Stimulated activated CD4-positive, alpha-beta T cell treated with anti-CD3 and anti-CD28 coated beads, Interleukin-15, amount 100 ng/mL, for 48 hours (primary cell): ENCODE measurements at regions not wholly inside any gene's neighbourhood (a gene's known extent, or its start where the extent isn't known, plus 50 kb on each side); places are given as distances from the start of the nearest gene placed in this dataset.

Experiments used
- DNase-seq, 2 donors: peaks; one replicate each; pipeline ENCODE4 v3.0.0-alpha.2; 2020; ENCODE audit warnings: low read depth in 2 of 2

- DNase-seq: no peak
Observed at GRCh38 chr9:107624234-107624948, 134.8 kb upstream of the KLF4 start.

- no peak for DNase-seq
Observed at GRCh38 chr9:107621436-107621835, 131.9 kb upstream of the KLF4 start.

GRCh38 chr9:107620801-107621200 is 131.2 kb upstream of the KLF4 start:
- no peak for DNase-seq

- DNase-seq: no peak
Observed at GRCh38 chr9:107620236-107620635, 130.7 kb upstream of the KLF4 start.

- no peak for DNase-seq
Observed at GRCh38 chr9:107615321-107615720, 125.8 kb upstream of the KLF4 start.

- DNase-seq: no peak
Observed at GRCh38 chr9:107614765-107615164, 125.2 kb upstream of the KLF4 start.

GRCh38 chr9:107613321-107613720 is 123.8 kb upstream of the KLF4 start:
- DNase-seq: no peak

- no peak for DNase-seq
Observed at GRCh38 chr9:107612136-107612535, 122.6 kb upstream of the KLF4 start.

GRCh38 chr9:107609547-107609946 is 120.0 kb upstream of the KLF4 start:
- no peak for DNase-seq

GRCh38 chr9:107606149-107606790 is 116.7 kb upstream of the KLF4 start:
- DNase-seq: no peak

GRCh38 chr9:107605041-107605440 is 115.5 kb upstream of the KLF4 start:
- DNase-seq: no peak

GRCh38 chr9:107603281-107603680 is 113.7 kb upstream of the KLF4 start:
- no peak for DNase-seq

GRCh38 chr9:107600060-107600573 is 110.5 kb upstream of the KLF4 start:
- no peak for DNase-seq

- no peak for DNase-seq
Observed at GRCh38 chr9:107597743-107598217, 108.2 kb upstream of the KLF4 start.

- no peak for DNase-seq
Observed at GRCh38 chr9:107594908-107595530, 105.5 kb upstream of the KLF4 start.

- no peak for DNase-seq
Observed at GRCh38 chr9:107593224-107593870, 103.8 kb upstream of the KLF4 start.

GRCh38 chr9:107592424-107592823 is 102.9 kb upstream of the KLF4 start:
- DNase-seq: no peak

- no peak for DNase-seq
Observed at GRCh38 chr9:107591781-107592180, 102.2 kb upstream of the KLF4 start.

GRCh38 chr9:107588393-107588792 is 98.8 kb upstream of the KLF4 start:
- no peak for DNase-seq

- DNase-seq: no peak
Observed at GRCh38 chr9:107587191-107587963, 97.8 kb upstream of the KLF4 start.

GRCh38 chr9:107586493-107586892 is 96.9 kb upstream of the KLF4 start:
- DNase-seq: no peak
